GM21529 (cell line): ENCODE measurements at regions not wholly inside any gene's neighbourhood (a gene's known extent, or its start where the extent isn't known, plus 50 kb on each side); places are given as distances from the start of the nearest gene placed in this dataset.

Experiments
- ATAC-seq: cut with Tn5 transposase; IDR thresholded peaks from one replicate; pipeline ENCODE4 v1.9.1; 2021; ENCODE audit not compliant: unreplicated experiment

DNA sequence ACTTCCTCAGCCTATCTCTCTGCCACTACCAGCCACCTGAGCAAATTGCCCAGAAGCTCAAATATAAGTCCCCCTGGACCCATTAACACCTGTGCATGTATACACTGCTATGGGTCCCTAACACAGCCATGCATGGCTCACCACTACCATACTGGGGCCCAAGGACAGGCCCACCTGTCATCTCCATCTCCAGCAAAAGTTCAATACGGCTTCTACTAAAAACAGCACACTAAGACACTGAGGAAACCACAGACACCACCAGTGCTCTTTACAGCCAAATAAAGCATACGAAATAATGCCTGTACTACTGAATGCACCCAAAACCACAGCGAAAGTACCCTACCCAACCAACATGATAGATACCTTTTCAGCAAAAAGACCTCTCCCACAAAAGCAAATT lies 85.6 kb upstream of the GHR start:
- ATAC-seq: no peak

DNA sequence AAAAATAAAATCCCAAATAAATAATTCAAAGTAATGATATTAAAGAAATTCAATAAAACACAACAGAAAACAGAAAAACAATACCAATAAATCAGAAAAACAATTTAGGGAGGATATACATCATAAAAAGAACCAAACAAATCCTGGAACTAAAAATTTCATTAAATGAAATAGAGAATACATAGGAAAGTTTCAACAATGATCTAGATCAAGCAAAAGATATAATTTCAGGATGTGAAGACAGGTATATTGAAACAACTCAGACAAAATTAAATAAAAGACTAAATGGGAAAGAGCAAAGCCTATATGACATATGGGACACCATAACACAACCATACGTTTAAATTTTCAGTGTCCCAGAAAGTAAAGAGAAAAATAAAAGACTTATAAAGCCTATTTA lies 85.1 kb upstream of the GHR start:
- ATAC-seq: no peak

DNA sequence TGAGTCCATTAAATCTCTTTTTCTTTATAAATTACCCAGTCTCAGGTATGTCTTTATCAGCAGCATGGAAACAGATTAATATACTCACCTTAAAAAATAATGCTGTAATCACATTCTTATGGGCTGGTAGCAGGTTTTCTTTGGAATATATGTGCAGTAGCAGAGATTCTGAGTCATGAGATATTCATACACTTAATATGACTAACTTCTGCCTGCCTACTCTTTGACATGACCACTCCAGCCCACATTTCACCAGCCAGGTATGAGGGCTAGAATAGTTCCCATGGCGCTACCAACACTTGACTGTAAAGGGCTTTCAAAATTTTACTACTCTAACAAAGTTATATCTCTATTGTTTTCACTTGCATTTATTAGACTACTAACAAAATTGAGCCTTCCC lies 74.1 kb upstream of the GHR start:
- ATAC-seq: no peak

DNA sequence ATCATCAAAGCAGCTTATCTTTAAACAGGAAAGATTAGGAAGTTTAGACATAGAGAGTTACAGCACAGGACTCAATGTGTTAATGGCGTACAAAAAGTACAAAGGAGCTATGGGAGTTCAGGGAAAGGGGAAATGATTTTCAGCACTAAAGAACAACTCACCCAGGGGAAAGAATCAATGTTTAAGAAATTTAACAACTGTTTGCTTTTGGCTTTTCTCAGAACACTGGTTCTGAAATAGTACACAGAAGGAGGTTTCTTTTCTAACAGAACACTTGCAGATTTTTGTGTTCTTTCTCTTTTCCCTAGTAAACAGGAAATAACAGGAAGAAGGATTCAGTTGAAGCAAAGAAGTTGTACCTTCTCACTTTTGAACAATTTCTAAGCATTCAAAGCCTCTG lies 71.3 kb upstream of the GHR start:
- ATAC-seq: no peak

DNA sequence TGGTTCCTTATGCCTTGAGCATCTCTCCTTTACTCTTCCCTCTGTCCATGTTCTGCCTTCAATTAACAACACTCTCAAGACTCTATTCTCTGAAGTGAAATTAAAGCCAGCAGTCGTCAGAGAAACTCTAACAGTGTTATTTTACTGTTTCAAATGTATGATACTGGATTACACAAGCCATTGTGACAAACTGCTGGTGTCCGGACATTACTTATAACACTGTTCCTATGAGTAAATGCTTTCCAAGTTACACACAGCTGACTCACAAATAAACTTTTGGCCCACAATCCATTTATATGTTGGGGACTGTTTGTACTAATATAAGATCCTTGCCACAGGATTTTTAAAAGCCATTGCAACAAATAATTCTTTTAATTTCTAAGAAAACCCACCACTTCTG lies 63.2 kb upstream of the GHR start:
- ATAC-seq: no peak

DNA sequence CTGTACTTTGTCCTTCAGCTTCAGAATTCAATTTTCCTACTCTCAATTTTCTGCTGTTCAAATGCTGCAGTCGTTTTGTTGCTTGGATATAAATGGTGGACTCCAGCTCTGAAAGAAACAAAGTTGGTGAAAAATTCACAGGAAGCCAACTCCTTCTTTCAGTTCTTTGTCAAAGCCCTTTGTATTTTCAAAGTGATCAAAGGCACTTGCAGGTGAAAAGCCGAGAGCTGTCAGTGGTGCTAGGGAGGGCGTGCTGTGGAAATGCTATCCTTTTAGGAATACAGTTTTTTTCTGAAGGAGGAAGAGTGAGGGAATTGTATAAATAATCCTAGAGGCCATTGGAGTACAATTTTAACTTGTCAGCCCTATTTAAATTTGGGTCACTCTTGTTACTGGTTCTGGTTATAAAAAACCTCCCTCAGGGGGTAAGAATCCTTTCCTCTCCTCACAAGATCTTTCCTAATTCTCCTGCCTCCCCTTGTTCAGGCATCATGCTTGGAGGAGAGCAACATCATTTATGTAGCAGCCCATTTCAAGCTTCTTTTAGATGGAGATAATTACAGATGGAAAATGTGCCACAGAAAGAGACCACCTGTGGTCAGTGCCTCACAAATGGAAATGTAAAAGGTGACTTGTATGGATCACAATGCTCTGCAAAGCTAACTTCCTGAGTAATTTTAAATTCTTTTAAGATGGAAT lies 62.5 kb upstream of the GHR start:
- no peak for ATAC-seq

DNA sequence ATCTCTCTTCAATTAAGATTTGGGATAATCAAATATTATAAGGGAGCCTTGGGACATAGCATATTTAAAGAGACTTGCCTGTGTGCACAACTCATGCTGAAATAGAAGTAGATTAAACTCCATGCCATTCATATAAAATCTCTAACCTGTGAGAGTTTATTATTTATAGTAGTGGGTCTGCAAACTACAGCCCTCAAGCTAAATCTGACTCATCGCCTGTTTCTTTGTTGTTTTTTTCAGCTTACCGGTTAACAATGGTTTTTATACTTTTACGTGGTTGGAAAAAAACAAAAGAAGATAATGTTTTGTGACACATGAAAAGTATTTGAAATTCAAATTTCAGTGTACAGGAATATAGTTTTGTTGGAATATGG lies 61.9 kb upstream of the GHR start:
- ATAC-seq: no peak

DNA sequence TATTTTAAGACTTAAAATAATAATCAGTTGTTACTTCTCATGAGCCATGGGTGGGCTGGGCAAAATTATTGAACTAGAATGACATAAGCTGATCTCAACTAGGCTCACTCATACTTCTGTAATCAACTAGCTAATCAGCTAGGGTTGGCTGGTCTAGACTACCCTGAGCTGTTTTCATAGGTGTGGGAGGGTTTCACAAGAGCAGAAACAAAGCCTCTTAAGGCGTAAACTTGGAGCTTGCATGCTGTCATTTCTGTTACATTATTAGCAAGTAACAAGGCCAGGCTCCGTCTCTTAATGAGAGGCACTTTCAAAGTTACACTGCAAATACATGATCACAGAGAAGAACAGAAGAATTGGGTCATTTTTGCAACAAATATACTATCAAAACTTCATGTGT lies 57.2 kb upstream of the GHR start:
- ATAC-seq: no peak
